ENCODE measurements at regions not wholly inside any gene's neighbourhood (a gene's known extent, or its start where the extent isn't known, plus 50 kb on each side); places are given as distances from the start of the nearest gene placed in this dataset.

DNA sequence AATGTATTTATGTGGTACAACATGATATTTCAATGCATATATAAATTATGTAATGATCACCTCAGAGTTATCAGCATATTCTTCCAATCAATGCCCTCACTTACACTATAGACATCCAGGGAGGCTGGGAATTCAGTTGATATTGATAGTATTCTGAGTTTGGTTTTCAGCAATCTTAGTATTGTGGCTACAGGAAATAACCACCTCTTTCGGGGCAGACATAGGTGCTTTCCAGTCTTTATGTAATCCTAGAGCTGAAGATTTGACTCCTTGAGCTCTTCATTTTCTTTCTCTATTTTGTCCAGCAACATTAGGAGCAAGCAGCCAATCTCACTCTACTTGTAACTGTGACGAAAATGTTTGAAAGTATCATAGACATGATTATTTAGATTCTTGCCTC lies 712.7 kb upstream of the KIRREL3 start:
- no peak overlapping the region for H3K4me3 ChIP-seq (ENCODE audit: low read depth, low read length, poor library complexity, severe bottlenecking)
- no TSS peak for BruUV-seq (replicated peaks)
- no peaks in the 10 kb centered on the region for H3K36me3 ChIP-seq (ENCODE audit: insufficient read depth, low read length)
- H3K9me2 ChIP-seq (ENCODE audit: insufficient read depth, low read length): no peaks in the 10 kb centered on the region
- ChIA-PET CTCF (ENCODE audit: unreplicated experiment) (no interaction called here), POLR2A (no interaction called here)
- H3K79me2 ChIP-seq (ENCODE audit: insufficient read depth, low read depth, low read length): no peaks in the 10 kb centered on the region
- intact Hi-C loops (cut with micrococcal nuclease; ENCODE audit: unreplicated experiment): no loop called here
- H4K20me1 ChIP-seq (ENCODE audit: insufficient read depth, low read length): no peaks in the 10 kb centered on the region
- no peak overlapping the region for H3K27ac ChIP-seq (ENCODE audit: low read depth, low read length, poor library complexity, severe bottlenecking)
- H3K9me3 ChIP-seq (ENCODE audit: low read length): no peaks in the 10 kb centered on the region
- no peak for DNase-seq (ENCODE audit: low spot score)
- no peak overlapping the region for H3K4me2 ChIP-seq (ENCODE audit: low read length)
- TF ChIP-seq EZH2phosphoT487 (IDR thresholded peaks at IDR 0.05; ENCODE audit: borderline replicate concordance, low read depth, low read length): no peak
- TF ChIP-seq, protein P1, sequence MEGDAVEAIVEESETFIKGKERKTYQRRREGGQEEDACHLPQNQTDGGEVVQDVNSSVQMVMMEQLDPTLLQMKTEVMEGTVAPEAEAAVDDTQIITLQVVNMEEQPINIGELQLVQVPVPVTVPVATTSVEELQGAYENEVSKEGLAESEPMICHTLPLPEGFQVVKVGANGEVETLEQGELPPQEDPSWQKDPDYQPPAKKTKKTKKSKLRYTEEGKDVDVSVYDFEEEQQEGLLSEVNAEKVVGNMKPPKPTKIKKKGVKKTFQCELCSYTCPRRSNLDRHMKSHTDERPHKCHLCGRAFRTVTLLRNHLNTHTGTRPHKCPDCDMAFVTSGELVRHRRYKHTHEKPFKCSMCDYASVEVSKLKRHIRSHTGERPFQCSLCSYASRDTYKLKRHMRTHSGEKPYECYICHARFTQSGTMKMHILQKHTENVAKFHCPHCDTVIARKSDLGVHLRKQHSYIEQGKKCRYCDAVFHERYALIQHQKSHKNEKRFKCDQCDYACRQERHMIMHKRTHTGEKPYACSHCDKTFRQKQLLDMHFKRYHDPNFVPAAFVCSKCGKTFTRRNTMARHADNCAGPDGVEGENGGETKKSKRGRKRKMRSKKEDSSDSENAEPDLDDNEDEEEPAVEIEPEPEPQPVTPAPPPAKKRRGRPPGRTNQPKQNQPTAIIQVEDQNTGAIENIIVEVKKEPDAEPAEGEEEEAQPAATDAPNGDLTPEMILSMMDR (conservative IDR thresholded peaks at IDR 0.05; ENCODE audit: low read length): no peak
- H2AFZ ChIP-seq (ENCODE audit: low read length): no peak overlapping the region
- H3K4me1 ChIP-seq (ENCODE audit: insufficient read depth, low read length, poor library complexity, severe bottlenecking): no peaks in the 10 kb centered on the region

- H3K79me2 ChIP-seq (ENCODE audit: insufficient read depth, low read depth, low read length): no peaks in the 10 kb centered on the region
- no peak overlapping the region for H2AFZ ChIP-seq (ENCODE audit: low read length)
- H4K20me1 ChIP-seq (ENCODE audit: insufficient read depth, low read length): no peaks in the 10 kb centered on the region
- H3K9me2 ChIP-seq (ENCODE audit: insufficient read depth, low read length): no peaks in the 10 kb centered on the region
- no peak for DNase-seq (ENCODE audit: low spot score)
- POLR2A ChIA-PET: no interaction called here
- no peak overlapping the region for H3K27ac ChIP-seq (ENCODE audit: low read depth, low read length, poor library complexity, severe bottlenecking)
- no peaks in the 10 kb centered on the region for H3K36me3 ChIP-seq (ENCODE audit: insufficient read depth, low read length)
- no peak overlapping the region for H3K4me3 ChIP-seq (ENCODE audit: low read depth, low read length, poor library complexity, severe bottlenecking)
- H3K4me1 ChIP-seq (ENCODE audit: insufficient read depth, low read length, poor library complexity, severe bottlenecking): no peaks in the 10 kb centered on the region
- H3K4me2 ChIP-seq (ENCODE audit: low read length): no peak overlapping the region
- BruUV-seq (replicated peaks): no TSS peak
- no peak for TF ChIP-seq EZH2phosphoT487 (IDR thresholded peaks at IDR 0.05; ENCODE audit: borderline replicate concordance, low read depth, low read length)
- TF ChIP-seq, protein P1 (conservative IDR thresholded peaks at IDR 0.05; ENCODE audit: low read length): no peak
- CTCF ChIA-PET (ENCODE audit: unreplicated experiment): no interaction called here
- H3K9me3 ChIP-seq (ENCODE audit: low read length): no peaks in the 10 kb centered on the region
- intact Hi-C loops (cut with micrococcal nuclease; ENCODE audit: unreplicated experiment): no loop called here
Observed at GRCh38 chr11:127711748-127712147, 711.2 kb upstream of the KIRREL3 start.

GRCh38 chr11:127710831-127711230 lies 710.3 kb upstream of the KIRREL3 start:
- ChIA-PET POLR2A (no interaction called here), CTCF (ENCODE audit: unreplicated experiment) (no interaction called here)
- BruUV-seq (replicated peaks): no TSS peak
- Histone ChIP-seq H4K20me1 (ENCODE audit: insufficient read depth, low read length) (no peaks in the 10 kb centered on the region), H2AFZ (ENCODE audit: low read length) (no peak overlapping the region), H3K79me2 (ENCODE audit: insufficient read depth, low read depth, low read length) (no peaks in the 10 kb centered on the region), H3K9me2 (ENCODE audit: insufficient read depth, low read length) (no peaks in the 10 kb centered on the region), H3K4me3 (ENCODE audit: low read depth, low read length, poor library complexity, severe bottlenecking) (no peak overlapping the region), H3K36me3 (ENCODE audit: insufficient read depth, low read length) (no peaks in the 10 kb centered on the region), H3K9me3 (ENCODE audit: low read length) (no peaks in the 10 kb centered on the region), H3K27ac (ENCODE audit: low read depth, low read length, poor library complexity, severe bottlenecking) (no peak overlapping the region), H3K4me2 (ENCODE audit: low read length) (no peak overlapping the region), H3K4me1 (ENCODE audit: insufficient read depth, low read length, poor library complexity, severe bottlenecking) (no peaks in the 10 kb centered on the region)
- TF ChIP-seq EZH2phosphoT487 (IDR thresholded peaks at IDR 0.05; ENCODE audit: borderline replicate concordance, low read depth, low read length): no peak
- TF ChIP-seq, protein P1 (conservative IDR thresholded peaks at IDR 0.05; ENCODE audit: low read length): no peak
- intact Hi-C loops (cut with micrococcal nuclease; ENCODE audit: unreplicated experiment): no loop called here
- no peak for DNase-seq (ENCODE audit: low spot score)
